ENCODE measurements at regions not wholly inside any gene's neighbourhood (a gene's known extent, or its start where the extent isn't known, plus 50 kb on each side); places are given as distances from the start of the nearest gene placed in this dataset.

DNA sequence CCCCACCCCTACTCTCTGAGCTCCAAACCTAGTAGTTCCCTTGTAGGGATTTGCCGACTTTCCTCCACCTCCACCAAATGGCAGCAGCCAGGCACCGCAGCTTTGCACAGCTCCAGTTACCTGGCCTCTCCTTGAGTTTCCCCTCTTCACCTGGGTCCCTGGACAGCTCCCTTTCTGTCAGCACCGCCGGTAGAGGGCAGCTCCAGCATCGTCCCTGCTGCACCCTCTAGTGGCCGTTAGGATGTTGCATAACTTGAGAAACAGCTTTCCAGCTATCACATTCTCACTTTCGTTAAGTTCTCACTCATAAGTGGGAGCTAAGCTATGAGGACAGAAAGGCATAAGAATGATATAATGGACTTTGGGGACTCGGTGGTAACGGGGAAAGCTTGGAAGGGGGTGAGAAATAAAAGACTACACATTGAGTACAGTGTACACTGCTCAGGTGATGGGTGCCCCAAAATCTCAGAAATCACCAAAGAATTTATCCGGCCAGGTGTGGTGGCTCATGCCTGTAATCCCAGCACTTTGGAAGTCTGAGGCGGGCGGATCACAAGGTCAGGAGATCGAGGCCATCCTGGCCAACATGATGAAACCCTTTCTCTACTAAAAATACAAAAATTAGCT, 60.4 kb upstream of the OLFM4 start (continued):
- TF ChIP-seq, protein P1, sequence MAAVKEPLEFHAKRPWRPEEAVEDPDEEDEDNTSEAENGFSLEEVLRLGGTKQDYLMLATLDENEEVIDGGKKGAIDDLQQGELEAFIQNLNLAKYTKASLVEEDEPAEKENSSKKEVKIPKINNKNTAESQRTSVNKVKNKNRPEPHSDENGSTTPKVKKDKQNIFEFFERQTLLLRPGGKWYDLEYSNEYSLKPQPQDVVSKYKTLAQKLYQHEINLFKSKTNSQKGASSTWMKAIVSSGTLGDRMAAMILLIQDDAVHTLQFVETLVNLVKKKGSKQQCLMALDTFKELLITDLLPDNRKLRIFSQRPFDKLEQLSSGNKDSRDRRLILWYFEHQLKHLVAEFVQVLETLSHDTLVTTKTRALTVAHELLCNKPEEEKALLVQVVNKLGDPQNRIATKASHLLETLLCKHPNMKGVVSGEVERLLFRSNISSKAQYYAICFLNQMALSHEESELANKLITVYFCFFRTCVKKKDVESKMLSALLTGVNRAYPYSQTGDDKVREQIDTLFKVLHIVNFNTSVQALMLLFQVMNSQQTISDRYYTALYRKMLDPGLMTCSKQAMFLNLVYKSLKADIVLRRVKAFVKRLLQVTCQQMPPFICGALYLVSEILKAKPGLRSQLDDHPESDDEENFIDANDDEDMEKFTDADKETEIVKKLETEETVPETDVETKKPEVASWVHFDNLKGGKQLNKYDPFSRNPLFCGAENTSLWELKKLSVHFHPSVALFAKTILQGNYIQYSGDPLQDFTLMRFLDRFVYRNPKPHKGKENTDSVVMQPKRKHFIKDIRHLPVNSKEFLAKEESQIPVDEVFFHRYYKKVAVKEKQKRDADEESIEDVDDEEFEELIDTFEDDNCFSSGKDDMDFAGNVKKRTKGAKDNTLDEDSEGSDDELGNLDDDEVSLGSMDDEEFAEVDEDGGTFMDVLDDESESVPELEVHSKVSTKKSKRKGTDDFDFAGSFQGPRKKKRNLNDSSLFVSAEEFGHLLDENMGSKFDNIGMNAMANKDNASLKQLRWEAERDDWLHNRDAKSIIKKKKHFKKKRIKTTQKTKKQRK (IDR thresholded peaks at IDR 0.05; ENCODE audit: low read length): no peak
- TF ChIP-seq ZNF766 (CRISPR knock-in tag; IDR thresholded peaks at IDR 0.05; ENCODE audit: borderline replicate concordance): no peak
- TF ChIP-seq, protein P2, sequence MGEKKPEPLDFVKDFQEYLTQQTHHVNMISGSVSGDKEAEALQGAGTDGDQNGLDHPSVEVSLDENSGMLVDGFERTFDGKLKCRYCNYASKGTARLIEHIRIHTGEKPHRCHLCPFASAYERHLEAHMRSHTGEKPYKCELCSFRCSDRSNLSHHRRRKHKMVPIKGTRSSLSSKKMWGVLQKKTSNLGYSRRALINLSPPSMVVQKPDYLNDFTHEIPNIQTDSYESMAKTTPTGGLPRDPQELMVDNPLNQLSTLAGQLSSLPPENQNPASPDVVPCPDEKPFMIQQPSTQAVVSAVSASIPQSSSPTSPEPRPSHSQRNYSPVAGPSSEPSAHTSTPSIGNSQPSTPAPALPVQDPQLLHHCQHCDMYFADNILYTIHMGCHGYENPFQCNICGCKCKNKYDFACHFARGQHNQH (CRISPR knock-in tag; IDR thresholded peaks at IDR 0.05): peak; percentile 31; the same call in 1 of the 2 replicates
- TF ChIP-seq, protein P3, sequence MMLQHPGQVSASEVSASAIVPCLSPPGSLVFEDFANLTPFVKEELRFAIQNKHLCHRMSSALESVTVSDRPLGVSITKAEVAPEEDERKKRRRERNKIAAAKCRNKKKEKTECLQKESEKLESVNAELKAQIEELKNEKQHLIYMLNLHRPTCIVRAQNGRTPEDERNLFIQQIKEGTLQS (CRISPR knock-in tag; IDR thresholded peaks at IDR 0.05): 0 out of 2 replicates have a peak, but pooled peaks have one; percentile 27
- TF ChIP-seq PHF8 (CRISPR knock-in tag; IDR thresholded peaks at IDR 0.05): no peak
- TF ChIP-seq ZNF558 (CRISPR knock-in tag; IDR thresholded peaks at IDR 0.05; ENCODE audit: borderline replicate concordance): no peak
- TF ChIP-seq, protein P4, sequence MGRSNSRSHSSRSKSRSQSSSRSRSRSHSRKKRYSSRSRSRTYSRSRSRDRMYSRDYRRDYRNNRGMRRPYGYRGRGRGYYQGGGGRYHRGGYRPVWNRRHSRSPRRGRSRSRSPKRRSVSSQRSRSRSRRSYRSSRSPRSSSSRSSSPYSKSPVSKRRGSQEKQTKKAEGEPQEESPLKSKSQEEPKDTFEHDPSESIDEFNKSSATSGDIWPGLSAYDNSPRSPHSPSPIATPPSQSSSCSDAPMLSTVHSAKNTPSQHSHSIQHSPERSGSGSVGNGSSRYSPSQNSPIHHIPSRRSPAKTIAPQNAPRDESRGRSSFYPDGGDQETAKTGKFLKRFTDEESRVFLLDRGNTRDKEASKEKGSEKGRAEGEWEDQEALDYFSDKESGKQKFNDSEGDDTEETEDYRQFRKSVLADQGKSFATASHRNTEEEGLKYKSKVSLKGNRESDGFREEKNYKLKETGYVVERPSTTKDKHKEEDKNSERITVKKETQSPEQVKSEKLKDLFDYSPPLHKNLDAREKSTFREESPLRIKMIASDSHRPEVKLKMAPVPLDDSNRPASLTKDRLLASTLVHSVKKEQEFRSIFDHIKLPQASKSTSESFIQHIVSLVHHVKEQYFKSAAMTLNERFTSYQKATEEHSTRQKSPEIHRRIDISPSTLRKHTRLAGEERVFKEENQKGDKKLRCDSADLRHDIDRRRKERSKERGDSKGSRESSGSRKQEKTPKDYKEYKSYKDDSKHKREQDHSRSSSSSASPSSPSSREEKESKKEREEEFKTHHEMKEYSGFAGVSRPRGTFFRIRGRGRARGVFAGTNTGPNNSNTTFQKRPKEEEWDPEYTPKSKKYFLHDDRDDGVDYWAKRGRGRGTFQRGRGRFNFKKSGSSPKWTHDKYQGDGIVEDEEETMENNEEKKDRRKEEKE (IDR thresholded peaks at IDR 0.05): no peak
- TF ChIP-seq, protein P5, sequence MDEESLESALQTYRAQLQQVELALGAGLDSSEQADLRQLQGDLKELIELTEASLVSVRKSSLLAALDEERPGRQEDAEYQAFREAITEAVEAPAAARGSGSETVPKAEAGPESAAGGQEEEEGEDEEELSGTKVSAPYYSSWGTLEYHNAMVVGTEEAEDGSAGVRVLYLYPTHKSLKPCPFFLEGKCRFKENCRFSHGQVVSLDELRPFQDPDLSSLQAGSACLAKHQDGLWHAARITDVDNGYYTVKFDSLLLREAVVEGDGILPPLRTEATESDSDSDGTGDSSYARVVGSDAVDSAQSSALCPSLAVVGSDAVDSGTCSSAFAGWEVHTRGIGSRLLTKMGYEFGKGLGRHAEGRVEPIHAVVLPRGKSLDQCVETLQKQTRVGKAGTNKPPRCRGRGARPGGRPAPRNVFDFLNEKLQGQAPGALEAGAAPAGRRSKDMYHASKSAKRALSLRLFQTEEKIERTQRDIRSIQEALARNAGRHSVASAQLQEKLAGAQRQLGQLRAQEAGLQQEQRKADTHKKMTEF (CRISPR knock-in tag; IDR thresholded peaks at IDR 0.05): peak; percentile 41; the same call in 1 of the 2 replicates
- TF ChIP-seq HDAC2 (CRISPR knock-in tag; IDR thresholded peaks at IDR 0.05): peak; percentile 55; the same call in 1 of the 2 replicates
- 0 out of 2 replicates have a peak, but pooled peaks have one; percentile 61 for TF ChIP-seq IRF2 (CRISPR knock-in tag; IDR thresholded peaks at IDR 0.05)
- TF ChIP-seq ZSCAN21 (CRISPR knock-in tag; IDR thresholded peaks at IDR 0.05; ENCODE audit: borderline replicate concordance): 0 out of 2 replicates have a peak, but pooled peaks have one; percentile 27
- no peak for TF ChIP-seq ELF4 (CRISPR knock-in tag; IDR thresholded peaks at IDR 0.05; ENCODE audit: borderline replicate concordance)
- TF ChIP-seq PITX1 (CRISPR knock-in tag; IDR thresholded peaks at IDR 0.05): no peak
- no peak for TF ChIP-seq SOX13 (IDR thresholded peaks at IDR 0.05)
- TF ChIP-seq SOX13 (CRISPR knock-in tag; conservative IDR thresholded peaks at IDR 0.05 in 1 of 2, IDR thresholded peaks at IDR 0.05 in 1 of 2): peak in 1 of 2 experiments; percentile 21; a peak in 1 of 4 replicates
- no peak for TF ChIP-seq KDM1A (CRISPR knock-in tag; IDR thresholded peaks at IDR 0.05)
- TF ChIP-seq SAP130 (CRISPR knock-in tag; IDR thresholded peaks at IDR 0.05; ENCODE audit: low read depth): peak; percentile 31; the same call in 1 of the 2 replicates
- TF ChIP-seq, protein P6, sequence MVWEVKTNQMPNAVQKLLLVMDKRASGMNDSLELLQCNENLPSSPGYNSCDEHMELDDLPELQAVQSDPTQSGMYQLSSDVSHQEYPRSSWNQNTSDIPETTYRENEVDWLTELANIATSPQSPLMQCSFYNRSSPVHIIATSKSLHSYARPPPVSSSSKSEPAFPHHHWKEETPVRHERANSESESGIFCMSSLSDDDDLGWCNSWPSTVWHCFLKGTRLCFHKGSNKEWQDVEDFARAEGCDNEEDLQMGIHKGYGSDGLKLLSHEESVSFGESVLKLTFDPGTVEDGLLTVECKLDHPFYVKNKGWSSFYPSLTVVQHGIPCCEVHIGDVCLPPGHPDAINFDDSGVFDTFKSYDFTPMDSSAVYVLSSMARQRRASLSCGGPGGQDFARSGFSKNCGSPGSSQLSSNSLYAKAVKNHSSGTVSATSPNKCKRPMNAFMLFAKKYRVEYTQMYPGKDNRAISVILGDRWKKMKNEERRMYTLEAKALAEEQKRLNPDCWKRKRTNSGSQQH (CRISPR knock-in tag; IDR thresholded peaks at IDR 0.05; ENCODE audit: low read depth): 0 out of 2 replicates have a peak, but pooled peaks have one; percentile 43
- TF ChIP-seq ZNF775 (CRISPR knock-in tag; IDR thresholded peaks at IDR 0.05; ENCODE audit: borderline replicate concordance): peak; percentile 97

All from HepG2 (cell line).